Panc1 (cell line): ENCODE measurements at regions not wholly inside any gene's neighbourhood (a gene's known extent, or its start where the extent isn't known, plus 50 kb on each side); places are given as distances from the start of the nearest gene placed in this dataset.

Experiments
- ATAC-seq: fragments of 200-7000 bp; cut with Tn5 transposase; 2 replicates; pipeline ENCODE4 v1.9.1; 2020; ENCODE audit warnings: mild to moderate bottlenecking, moderate library complexity
- BruUV-seq: library from RNA; stranded (reverse); fragments of 400-500 nt; replicated peaks from 2 replicates; lab custom pipeline; 2021; lab: Mats Ljungman, UMichigan
- CTCF ChIA-PET: fragments of 300-600 bp; sonication (Branson Sonifier 250); formaldehyde crosslinking; loops from one replicate; lab custom pipeline; 2022; ENCODE audit warnings: antibody characterized with exemption; lab: Charles Lee
- POLR2A ChIA-PET: fragments of 300-600 bp; sonication (Branson Sonifier 250); formaldehyde crosslinking; loops from one replicate; lab custom pipeline; 2022; ENCODE audit warnings: antibody characterized with exemption; lab: Charles Lee
- DNase-seq: peaks from one replicate; pipeline ENCODE4 v3.0.0-alpha.2; 2010; ENCODE audit warnings: low read depth, low spot score
- H3K27ac ChIP-seq: 2 replicates; pipeline ENCODE4 v1.5.1; 2011; ENCODE audit warnings: mild to moderate bottlenecking, low read length, inconsistent platforms
- H3K27me3 ChIP-seq: fragments of 200-500 bp; sonication (Bioruptor generic); 2 replicates; pipeline ENCODE4 v1.6.0; 2014; ENCODE audit warnings: low read length, inconsistent platforms; ENCODE audit not compliant: control insufficient read depth, insufficient read depth
- H3K36me3 ChIP-seq: fragments of 200-500 bp; sonication (Bioruptor generic); 2 replicates; pipeline ENCODE4 v1.5.1; 2014; ENCODE audit warnings: inconsistent platforms, mild to moderate bottlenecking, low read length, moderate library complexity; ENCODE audit not compliant: control insufficient read depth, insufficient read depth
- H3K4me1 ChIP-seq: 2 replicates; pipeline ENCODE4 v1.5.1; 2011; ENCODE audit warnings: inconsistent platforms, mild to moderate bottlenecking, low read length, moderate library complexity; ENCODE audit not compliant: control insufficient read depth, insufficient read depth
- H3K4me3 ChIP-seq, 2 experiments: 2 replicates each; pipeline ENCODE4 v1.5.1; 2011 to 2012; ENCODE audit warnings: low read depth in 2 of 2, low read length in 2 of 2, mild to moderate bottlenecking in 2 of 2, inconsistent platforms in 1 of 2, moderate library complexity in 1 of 2
- H3K9me3 ChIP-seq: fragments of 200-500 bp; sonication (Bioruptor generic); 2 replicates; pipeline ENCODE4 v1.5.1; 2014; ENCODE audit warnings: low read depth, mild to moderate bottlenecking, inconsistent platforms, low read length, moderate library complexity; ENCODE audit not compliant: control insufficient read depth, insufficient read depth
- CTCF ChIP-seq: fragments of 450-650 bp; IDR thresholded peaks from 2 replicates; pipeline ENCODE4 v1.5.1; 2017; ENCODE audit warnings: mild to moderate bottlenecking
- POLR2AphosphoS5 ChIP-seq: IDR thresholded peaks from 2 replicates; pipeline ENCODE4 v1.6.1; 2012; ENCODE audit warnings: mild to moderate bottlenecking, low read depth, low read length, moderate library complexity
- REST ChIP-seq, 2 experiments: IDR thresholded peaks; 2 replicates each; pipeline ENCODE4 v1.6.1; 2011 to 2012; ENCODE audit warnings: low read depth in 2 of 2, control low read depth in 1 of 2, low read length in 1 of 2, mild to moderate bottlenecking in 1 of 2, moderate library complexity in 1 of 2; ENCODE audit not compliant: insufficient read depth in 1 of 2
- SIN3A ChIP-seq: IDR thresholded peaks from 2 replicates; pipeline ENCODE4 v1.6.1; 2012; ENCODE audit warnings: low read depth, mild to moderate bottlenecking, low read length, moderate library complexity, borderline replicate concordance; ENCODE audit not compliant: insufficient read depth
- TCF7L2 ChIP-seq: IDR thresholded peaks from 2 replicates; pipeline ENCODE4 v1.6.1; 2011; ENCODE audit warnings: mild to moderate bottlenecking, low read depth, low read length, inconsistent platforms
- in situ Hi-C: cut with HindIII; loops from 2 replicates; pipeline ENCODE4 v1.10.0; 2016; ENCODE audit warnings: low sequenced_read_pairs, low pct_unique_long_range_greater_than_20kb
- intact Hi-C: fragments of 100-400 bp; cut with micrococcal nuclease; formaldehyde crosslinking; loops from one replicate; pipeline ENCODE4 v1.10.0; 2022; ENCODE audit not compliant: unreplicated experiment

GRCh38 chr20:50426866-50427718 lies 83.1 kb upstream of the PTPN1 start:
- ChIA-PET POLR2A (no interaction called here), CTCF (no interaction called here)
- Histone ChIP-seq H3K9me3 (no peaks in the 10 kb centered on the region), H3K4me1 (peaks cover 9% of the 10 kb centered on the region), H3K27ac (no peak overlapping the region; the same call in 1 of the 2 replicates), H3K4me3 (no peak overlapping the region), H3K27me3 (no peaks in the 10 kb centered on the region), H3K36me3 (no peaks in the 10 kb centered on the region)
- no TSS peak for BruUV-seq
- DNase-seq: no peak
- in situ Hi-C loops (no loop called here), intact Hi-C loops (no loop called here)
- TF ChIP-seq REST (IDR thresholded peaks at IDR 0.05; ENCODE audit: insufficient read depth in 1 of 2, low read depth in 2 of 2, low read length in 1 of 2) (no peak), TCF7L2 (no peak), CTCF (no peak), SIN3A (no peak), POLR2AphosphoS5 (no peak)
- ATAC-seq: no peak

- ChIA-PET CTCF (no interaction called here), POLR2A (no interaction called here)
- no peaks in the 10 kb centered on the region for H3K36me3 ChIP-seq
- no peaks in the 10 kb centered on the region for H3K27me3 ChIP-seq
- BruUV-seq: no TSS peak
- no peak overlapping the region; the same call in 1 of the 2 replicates for H3K27ac ChIP-seq
- no peak for TF ChIP-seq POLR2AphosphoS5
- no peak for TF ChIP-seq REST (IDR thresholded peaks at IDR 0.05; ENCODE audit: insufficient read depth in 1 of 2, low read depth in 2 of 2, low read length in 1 of 2)
- no peak for TF ChIP-seq CTCF
- no peak for TF ChIP-seq TCF7L2
- TF ChIP-seq SIN3A: no peak
- DNase-seq (no peak), ATAC-seq (no peak)
- no peak overlapping the region for H3K4me3 ChIP-seq
- intact Hi-C loops: no loop called here
- peaks cover 9% of the 10 kb centered on the region for H3K4me1 ChIP-seq
- in situ Hi-C loops: no loop called here
- H3K9me3 ChIP-seq: no peaks in the 10 kb centered on the region
Measured at GRCh38 chr20:50427719-50428083, 82.5 kb upstream of the PTPN1 start.
